WTC11 (cell line): ENCODE measurements at regions not wholly inside any gene's neighbourhood (a gene's known extent, or its start where the extent isn't known, plus 50 kb on each side); places are given as distances from the start of the nearest gene placed in this dataset.
"Not testable (repeated sequence)": the region's sequence is repeated elsewhere in the genome, so short reads cannot be mapped to it uniquely, and the experiment has no call there.

Experiments used
- ATAC-seq: fragments of 200-7000 bp; cut with Tn5 transposase; 2 replicates; pipeline ENCODE4 v1.10.0; 2021; ENCODE audit warnings: mild to moderate bottlenecking, moderate library complexity
- CTCF ChIA-PET: fragments of 300-600 bp; sonication (Branson Sonifier 250); formaldehyde crosslinking; loops from one replicate; lab custom pipeline; 2021; ENCODE audit warnings: antibody characterized with exemption; lab: Charles Lee
- POLR2A ChIA-PET: fragments of 350-600 bp; sonication (Branson Sonifier 250); formaldehyde crosslinking; loops from one replicate; lab custom pipeline; 2021; ENCODE audit warnings: antibody characterized with exemption; lab: Charles Lee
- DNase-seq: peaks from one replicate; pipeline ENCODE4 v3.0.0; 2021; ENCODE audit warnings: low spot score
- H3K27ac Mint-ChIP-seq: 2 replicates; pipeline ENCODE4 v1.8.0; 2021; ENCODE audit warnings: mixed read lengths
- H3K27me3 Mint-ChIP-seq: 2 replicates; pipeline ENCODE4 v1.8.0; 2021; ENCODE audit warnings: low read depth, mild to moderate bottlenecking, moderate library complexity, mixed read lengths
- H3K36me3 Mint-ChIP-seq: 2 replicates; pipeline ENCODE4 v1.8.0; 2021; ENCODE audit warnings: mixed read lengths
- H3K4me1 Mint-ChIP-seq: 2 replicates; pipeline ENCODE4 v1.8.0; 2022; ENCODE audit warnings: mixed read lengths
- H3K4me3 Mint-ChIP-seq: 2 replicates; pipeline ENCODE4 v1.8.0; 2021; ENCODE audit warnings: mild to moderate bottlenecking, moderate library complexity, mixed read lengths
- H3K9me3 Mint-ChIP-seq: 2 replicates; pipeline ENCODE4 v1.8.0; 2021; ENCODE audit warnings: mixed read lengths
- ARID4B ChIP-seq: sonication (generic); formaldehyde crosslinking; IDR thresholded peaks from 2 replicates; pipeline ENCODE4 v1.8.0; 2023; ENCODE audit warnings: missing genetic modification reagents, mild to moderate bottlenecking, borderline replicate concordance
- ATF6 ChIP-seq: sonication (generic); formaldehyde crosslinking; IDR thresholded peaks from 2 replicates; pipeline ENCODE4 v1.8.1; 2023; ENCODE audit warnings: mild to moderate bottlenecking, missing genetic modification reagents
- E2F4 ChIP-seq: sonication (generic); formaldehyde crosslinking; IDR thresholded peaks from 2 replicates; pipeline ENCODE4 v1.8.1; 2022; ENCODE audit warnings: low read depth, mild to moderate bottlenecking, moderate library complexity, missing genetic modification reagents, borderline replicate concordance
- E2F5 ChIP-seq: sonication (generic); formaldehyde crosslinking; IDR thresholded peaks from 2 replicates; pipeline ENCODE4 v1.8.1; 2022; ENCODE audit warnings: mild to moderate bottlenecking, moderate library complexity, missing genetic modification reagents
- GRHL2 ChIP-seq: fragments of 250-450 bp; sonication (Bioruptor Pico); IDR thresholded peaks from 2 replicates; pipeline ENCODE4 v1.8.0; 2022; ENCODE audit warnings: mild to moderate bottlenecking, moderate library complexity; ENCODE audit not compliant: insufficient replicate concordance, severe bottlenecking
- JAZF1 ChIP-seq: fragments of 250-450 bp; sonication (Bioruptor Pico); IDR thresholded peaks from 2 replicates; pipeline ENCODE4 v1.9.0; 2021; ENCODE audit warnings: moderate library complexity, mild to moderate bottlenecking, inconsistent platforms
- MLX ChIP-seq: sonication (generic); formaldehyde crosslinking; IDR thresholded peaks from 2 replicates; pipeline ENCODE4 v1.8.1; 2023; ENCODE audit warnings: mild to moderate bottlenecking, missing genetic modification reagents, moderate library complexity
- MXD4 ChIP-seq: fragments of 250-450 bp; sonication (Bioruptor Pico); IDR thresholded peaks from 2 replicates; pipeline ENCODE4 v1.8.0; 2021; ENCODE audit warnings: mild to moderate bottlenecking, moderate library complexity, borderline replicate concordance
- NR2C2 ChIP-seq: sonication (generic); formaldehyde crosslinking; IDR thresholded peaks from 2 replicates; pipeline ENCODE4 v1.8.0; 2022; ENCODE audit warnings: mild to moderate bottlenecking, missing genetic modification reagents
- SMAD4 ChIP-seq: sonication (generic); formaldehyde crosslinking; IDR thresholded peaks from 2 replicates; pipeline ENCODE4 v1.8.0; 2022; ENCODE audit warnings: mild to moderate bottlenecking, missing genetic modification reagents
- ZNF281 ChIP-seq: sonication (generic); formaldehyde crosslinking; IDR thresholded peaks from 2 replicates; pipeline ENCODE4 v1.8.0; 2023; ENCODE audit warnings: mild to moderate bottlenecking, missing genetic modification reagents
- ZNF423 ChIP-seq: fragments of 250-450 bp; sonication (Bioruptor Pico); IDR thresholded peaks from 2 replicates; pipeline ENCODE4 v2.1.2; 2022; ENCODE audit warnings: mild to moderate bottlenecking, moderate library complexity
- ZNF532 ChIP-seq: fragments of 250-450 bp; sonication (Bioruptor Pico); IDR thresholded peaks from 2 replicates; pipeline ENCODE4 v1.9.0; 2021; ENCODE audit warnings: mild to moderate bottlenecking, borderline replicate concordance
- ZNF671 ChIP-seq: fragments of 250-450 bp; sonication (Bioruptor Pico); IDR thresholded peaks from 2 replicates; pipeline ENCODE4 v1.8.0; 2021; ENCODE audit warnings: mild to moderate bottlenecking

- H3K27me3 Mint-ChIP-seq: no peaks in the 10 kb centered on the region
- peaks cover 11% of the 10 kb centered on the region for H3K4me1 Mint-ChIP-seq
- DNase-seq (no peak), ATAC-seq (no peak)
- H3K27ac Mint-ChIP-seq: no peak overlapping the region
- no peak overlapping the region for H3K4me3 Mint-ChIP-seq
- ChIA-PET CTCF (no interaction called here), POLR2A (no interaction called here)
- H3K36me3 Mint-ChIP-seq: no peaks in the 10 kb centered on the region
- no peaks in the 10 kb centered on the region for H3K9me3 Mint-ChIP-seq
- TF ChIP-seq ZNF532 (CRISPR knock-in tag): no peak
- TF ChIP-seq NR2C2 (CRISPR knock-in tag): no peak
- TF ChIP-seq ZNF281 (CRISPR knock-in tag): no peak
- no peak for TF ChIP-seq E2F4 (CRISPR knock-in tag)
- TF ChIP-seq JAZF1 (CRISPR knock-in tag): no peak
- TF ChIP-seq ZNF671: no peak
- no peak for TF ChIP-seq E2F5 (CRISPR knock-in tag)
- TF ChIP-seq ARID4B (CRISPR knock-in tag): no peak
- TF ChIP-seq MLX (CRISPR knock-in tag): no peak
- TF ChIP-seq MXD4 (CRISPR knock-in tag): no peak
- TF ChIP-seq ZNF423 (CRISPR knock-in tag): no peak
- TF ChIP-seq ATF6 (CRISPR knock-in tag): no peak
- TF ChIP-seq GRHL2 (CRISPR knock-in tag): no peak
- no peak for TF ChIP-seq SMAD4 (CRISPR knock-in tag)
Measured at GRCh38 chr4:115187136-115187535, 73.7 kb upstream of the NDST4 start.

GRCh38 chr4:115179438-115180062, 66.1 kb upstream of the NDST4 start:
- H3K36me3 Mint-ChIP-seq, H3K27me3 Mint-ChIP-seq, H3K4me1 Mint-ChIP-seq, H3K27ac Mint-ChIP-seq, DNase-seq, H3K9me3 Mint-ChIP-seq, POLR2A ChIA-PET, ATAC-seq, CTCF ChIA-PET, H3K4me3 Mint-ChIP-seq: not testable (repeated sequence)

GRCh38 chr4:115178687-115179086, 65.3 kb upstream of the NDST4 start:
- H3K36me3 Mint-ChIP-seq, H3K4me1 Mint-ChIP-seq, H3K4me3 Mint-ChIP-seq, POLR2A ChIA-PET, DNase-seq, CTCF ChIA-PET, H3K27ac Mint-ChIP-seq, H3K27me3 Mint-ChIP-seq, H3K9me3 Mint-ChIP-seq, ATAC-seq: not testable (repeated sequence)
